Ramos (cell line): ENCODE measurements at regions not wholly inside any gene's neighbourhood (a gene's known extent, or its start where the extent isn't known, plus 50 kb on each side); places are given as distances from the start of the nearest gene placed in this dataset.
"Not testable (repeated sequence)": the region's sequence is repeated elsewhere in the genome, so short reads cannot be mapped to it uniquely, and the experiment has no call there.

Source experiments
- in situ Hi-C: fragments of 300-500 bp; cut with MboI; formaldehyde crosslinking; loops from one replicate; pipeline ENCODE4 v1.14.3; 2022; ENCODE audit warnings: low sequenced_read_pairs; ENCODE audit not compliant: unreplicated experiment

GRCh38 chr15:38996111-38996631, 431.6 kb upstream of the RASGRP1 start:
- in situ Hi-C loops, result no loop called here

GRCh38 chr15:38997841-38998240, 433.2 kb upstream of the RASGRP1 start:
- in situ Hi-C loops, result no loop called here

GRCh38 chr15:39000008-39000734, 435.6 kb upstream of the RASGRP1 start:
- in situ Hi-C loops, result no loop called here

- in situ Hi-C loops, result no loop called here
Observed at GRCh38 chr15:39009740-39010139, 445.1 kb upstream of the RASGRP1 start.

GRCh38 chr15:39011066-39011465, 446.5 kb upstream of the RASGRP1 start:
- in situ Hi-C loops, result not testable (repeated sequence)

GRCh38 chr15:39013262-39013661, 448.6 kb upstream of the RASGRP1 start:
- in situ Hi-C loops, result no loop called here

GRCh38 chr15:39014682-39015081, 450.1 kb upstream of the RASGRP1 start:
- in situ Hi-C loops, result no loop called here

- in situ Hi-C loops, result no loop called here
Observed at GRCh38 chr15:39016706-39017105, 452.1 kb upstream of the RASGRP1 start.

- in situ Hi-C loops, result no loop called here
Observed at GRCh38 chr15:39018966-39019365, 454.4 kb upstream of the RASGRP1 start.

GRCh38 chr15:39021341-39021740, 456.7 kb upstream of the RASGRP1 start:
- in situ Hi-C loops, result no loop called here

- in situ Hi-C loops, result no loop called here
Observed at GRCh38 chr15:39022532-39023305, 458.1 kb upstream of the RASGRP1 start.

- in situ Hi-C loops, result no loop called here
Observed at GRCh38 chr15:39025321-39025720, 460.7 kb upstream of the RASGRP1 start.

- in situ Hi-C loops, result no loop called here
Observed at GRCh38 chr15:39025881-39026280, 461.3 kb upstream of the RASGRP1 start.

GRCh38 chr15:39028069-39028468, 463.5 kb upstream of the RASGRP1 start:
- in situ Hi-C loops, result no loop called here

GRCh38 chr15:39029741-39030140, 465.1 kb upstream of the RASGRP1 start:
- in situ Hi-C loops, result no loop called here

- in situ Hi-C loops, result no loop called here
Observed at GRCh38 chr15:39030291-39031070, 465.9 kb upstream of the RASGRP1 start.

GRCh38 chr15:39031596-39031995, 467.0 kb upstream of the RASGRP1 start:
- in situ Hi-C loops, result no loop called here

GRCh38 chr15:39034816-39035215, 470.2 kb upstream of the RASGRP1 start:
- in situ Hi-C loops, result no loop called here

- in situ Hi-C loops, result not testable (repeated sequence)
Observed at GRCh38 chr15:39037611-39038010, 473.0 kb upstream of the RASGRP1 start.

- in situ Hi-C loops, result no loop called here
Observed at GRCh38 chr15:39040861-39041260, 476.2 kb upstream of the RASGRP1 start.
